ENCODE measurements at regions not wholly inside any gene's neighbourhood (a gene's known extent, or its start where the extent isn't known, plus 50 kb on each side); places are given as distances from the start of the nearest gene placed in this dataset.
"Not testable (repeated sequence)": the region's sequence is repeated elsewhere in the genome, so short reads cannot be mapped to it uniquely, and the experiment has no call there.

DNA sequence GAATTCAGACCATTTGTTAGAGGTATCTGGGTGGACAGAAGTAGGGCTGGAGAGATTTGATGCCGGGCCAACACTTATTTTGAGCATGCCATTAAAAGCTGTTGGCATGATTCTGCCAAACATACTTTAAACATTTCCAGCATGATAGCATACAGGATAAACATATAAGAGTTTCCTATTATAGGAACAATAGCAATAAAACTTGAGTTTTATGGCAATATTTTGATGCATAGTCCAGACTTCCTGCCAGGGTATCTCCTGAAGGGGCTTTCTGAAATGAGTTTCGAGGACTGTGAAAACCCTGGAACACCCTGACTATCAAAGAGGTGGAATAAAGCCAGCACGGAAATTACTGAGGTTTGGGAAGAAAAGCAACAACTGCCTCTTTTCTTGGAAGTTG lies 1398.0 kb upstream of the NXPH2 start:
- DNase-seq (ENCODE audit: insufficient read length, low spot score) (no peak), FAIRE-seq (no peak)

DNA sequence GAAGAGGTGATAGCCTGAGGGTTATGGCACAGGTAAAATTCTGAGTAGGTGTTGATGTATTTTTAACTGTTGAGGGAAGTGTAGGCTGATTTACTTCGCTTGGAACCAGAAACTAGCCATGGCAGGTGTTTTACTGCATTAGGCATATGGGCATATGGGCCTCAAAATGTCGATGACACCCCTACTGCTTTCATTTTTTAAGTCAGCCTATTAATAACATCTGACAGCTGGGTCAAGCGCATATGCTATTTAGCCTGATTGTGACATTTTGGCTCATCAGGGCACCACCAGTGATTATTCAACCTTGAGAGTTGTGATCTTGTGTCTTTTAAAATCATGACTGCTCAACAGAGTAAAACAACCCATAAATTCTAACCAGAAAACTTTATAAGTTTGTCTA lies 1396.9 kb upstream of the NXPH2 start:
- FAIRE-seq (no peak), DNase-seq (ENCODE audit: insufficient read length, low spot score) (no peak)

DNA sequence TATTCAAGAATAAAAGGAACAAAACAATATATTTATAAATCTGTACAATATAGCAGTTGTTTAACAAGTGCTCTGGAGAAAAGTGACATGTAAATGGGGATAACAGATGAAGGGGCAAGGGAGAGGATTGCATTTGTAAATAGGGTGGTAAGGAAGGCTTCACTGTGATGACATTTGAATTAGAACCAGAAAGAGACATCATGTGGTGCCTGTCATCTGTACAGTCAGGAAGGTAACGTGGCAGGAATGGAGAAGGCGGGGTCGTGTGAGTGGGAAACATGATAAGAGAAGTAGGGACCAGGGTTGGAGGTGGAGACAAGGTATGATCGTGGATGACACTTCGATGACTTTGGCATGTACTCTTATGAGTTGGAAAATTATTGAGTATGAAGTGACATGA lies 1393.6 kb upstream of the NXPH2 start:
- no peak for DNase-seq (ENCODE audit: insufficient read length, low spot score)

DNA sequence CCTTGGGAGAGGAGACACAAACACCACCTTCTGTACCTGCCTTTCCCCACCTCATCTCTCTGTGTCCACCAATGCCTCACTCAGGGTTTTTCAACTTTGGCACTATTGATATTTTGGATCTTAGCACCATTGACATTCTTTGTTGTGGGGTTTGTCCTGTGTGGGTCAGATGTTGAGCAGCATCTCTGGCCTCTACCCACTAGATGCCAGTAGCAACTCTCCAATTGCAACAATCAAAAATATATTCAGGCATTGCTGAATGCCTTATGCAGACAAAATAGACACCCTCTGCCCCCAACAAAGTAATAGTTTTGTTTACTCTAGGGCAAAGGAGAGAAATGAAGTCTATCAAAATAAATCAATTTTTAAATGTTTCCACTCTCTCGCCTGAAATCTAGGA lies 1384.3 kb upstream of the NXPH2 start:
- DNase-seq (ENCODE audit: insufficient read length, low spot score) (no peak), FAIRE-seq (no peak)

More for the DNA sequence above, 1393.6 kb upstream of the NXPH2 start:
- FAIRE-seq, result no peak

DNA sequence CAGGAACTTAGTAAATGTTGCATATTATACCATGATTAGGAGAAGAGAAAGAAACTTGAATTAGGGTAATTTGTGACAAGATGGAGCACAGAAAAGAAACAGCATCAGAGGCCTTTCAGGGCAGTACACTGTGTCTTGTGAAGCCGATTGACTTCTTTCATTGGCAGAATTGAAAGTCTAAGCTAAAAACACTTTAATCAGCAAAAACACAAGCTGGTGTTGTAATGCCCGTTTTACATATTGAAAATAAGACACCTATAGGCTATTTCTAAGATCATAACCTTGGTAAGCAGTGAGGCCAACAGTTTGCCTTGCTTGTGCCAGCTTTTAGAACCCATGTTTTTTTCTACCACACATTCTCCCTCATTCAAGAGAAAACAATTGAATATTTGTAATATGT lies 1378.1 kb upstream of the NXPH2 start:
- FAIRE-seq (no peak), DNase-seq (ENCODE audit: insufficient read length, low spot score) (no peak)

DNA sequence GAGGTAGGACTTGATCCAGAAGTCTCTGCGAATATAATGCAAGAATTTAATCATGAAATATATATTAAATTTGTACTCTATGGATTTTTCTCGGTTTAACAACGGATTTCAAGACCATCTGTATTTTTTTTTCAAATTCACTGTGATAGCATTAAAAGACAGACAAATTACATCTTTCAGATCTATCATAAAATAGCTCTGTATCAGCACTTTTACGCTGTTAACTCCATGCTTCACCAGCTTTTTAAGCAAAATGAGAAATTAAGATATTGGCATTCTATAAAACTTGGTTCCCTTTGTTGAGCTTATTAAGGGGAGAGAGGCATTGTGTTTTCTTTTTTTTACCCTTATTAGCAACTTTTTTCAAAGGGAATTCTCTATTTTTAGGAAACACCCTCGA lies 1377.6 kb upstream of the NXPH2 start:
- no peak for DNase-seq (ENCODE audit: insufficient read length, low spot score)
- no peak for FAIRE-seq

DNA sequence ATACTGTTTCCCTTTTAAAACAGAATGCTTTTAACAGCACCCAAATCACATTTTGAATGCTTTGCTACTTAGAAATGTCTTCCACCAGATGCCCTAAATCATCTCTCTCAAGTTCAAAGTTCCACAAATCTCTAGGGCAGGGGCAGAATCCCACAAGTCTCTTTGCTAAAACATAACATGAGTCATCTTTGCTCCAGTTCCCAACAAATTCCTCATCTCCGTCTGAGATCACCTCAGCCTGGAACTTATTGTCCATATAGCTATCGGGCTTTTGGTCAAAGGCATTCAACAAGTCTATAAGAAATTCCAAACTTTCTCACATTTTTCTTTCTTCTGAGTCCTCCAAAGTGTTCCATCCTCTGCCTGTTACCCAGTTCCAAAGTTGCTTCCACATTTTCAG lies 1374.5 kb upstream of the NXPH2 start:
- FAIRE-seq, result no peak
- no peak for DNase-seq (ENCODE audit: insufficient read length, low spot score)

DNA sequence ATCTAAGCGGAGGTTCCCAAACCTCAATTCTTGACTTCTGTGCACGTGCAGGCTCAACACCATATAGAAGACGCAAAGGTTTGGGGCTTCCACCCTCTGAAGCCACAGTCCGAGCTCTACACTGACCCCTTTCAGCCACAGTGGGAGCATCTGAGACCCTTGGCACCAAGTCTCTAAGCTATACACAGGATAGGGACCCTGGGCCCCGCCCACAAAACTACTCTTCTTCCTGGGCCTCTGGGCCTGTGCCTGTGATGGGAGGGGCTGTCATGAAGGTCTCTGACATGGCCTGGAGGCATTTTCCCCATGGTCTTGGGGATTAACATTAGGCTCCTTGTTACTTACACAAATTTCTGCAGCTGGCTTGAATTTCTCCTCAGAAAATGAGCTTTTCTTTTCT lies 1374.1 kb upstream of the NXPH2 start:
- DNase-seq (ENCODE audit: insufficient read length, low spot score) (no peak), FAIRE-seq (no peak)

DNA sequence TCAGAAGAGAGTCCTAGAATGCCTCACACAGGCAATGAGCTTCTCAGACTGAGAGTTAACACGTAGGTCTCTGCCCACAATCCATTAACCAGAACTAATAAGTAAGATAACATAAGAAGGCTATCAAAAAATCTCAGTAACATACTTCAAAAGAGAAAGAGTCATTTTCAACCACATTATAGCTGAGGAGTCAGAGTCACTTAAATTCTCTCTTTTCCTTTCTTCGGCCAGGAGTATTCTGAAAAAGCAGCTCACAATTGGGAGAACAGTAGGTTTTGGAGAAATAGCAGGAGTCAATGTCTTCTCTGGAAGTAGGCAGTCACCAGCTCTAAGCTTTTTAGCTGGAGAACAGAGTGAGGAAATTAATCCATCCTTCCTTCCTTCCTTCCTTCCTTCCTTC lies 1364.4 kb upstream of the NXPH2 start:
- FAIRE-seq, result no peak

DNA sequence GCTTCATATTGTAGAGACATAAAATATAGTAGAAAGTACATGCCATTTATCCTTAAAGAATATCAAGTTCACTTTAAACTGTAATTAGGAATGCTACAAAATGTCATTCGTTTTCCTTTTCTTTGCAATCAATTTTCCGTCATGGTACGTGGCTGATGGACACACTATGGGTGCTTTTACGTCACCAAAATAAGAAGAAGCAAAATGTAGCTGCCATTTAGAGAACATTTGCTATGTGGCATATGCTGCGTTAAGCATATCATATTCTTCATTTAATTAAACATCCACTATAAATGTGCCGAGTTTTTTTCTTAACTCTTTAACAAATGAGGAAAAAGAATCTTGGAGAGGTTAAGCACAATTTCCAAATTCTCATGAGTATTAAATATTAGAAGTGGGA lies 1358.5 kb upstream of the NXPH2 start:
- no peak for DNase-seq (ENCODE audit: insufficient read length, low spot score)
- FAIRE-seq, result no peak

More for the DNA sequence above, 1364.4 kb upstream of the NXPH2 start:
- no peak for DNase-seq (ENCODE audit: insufficient read length, low spot score)

DNA sequence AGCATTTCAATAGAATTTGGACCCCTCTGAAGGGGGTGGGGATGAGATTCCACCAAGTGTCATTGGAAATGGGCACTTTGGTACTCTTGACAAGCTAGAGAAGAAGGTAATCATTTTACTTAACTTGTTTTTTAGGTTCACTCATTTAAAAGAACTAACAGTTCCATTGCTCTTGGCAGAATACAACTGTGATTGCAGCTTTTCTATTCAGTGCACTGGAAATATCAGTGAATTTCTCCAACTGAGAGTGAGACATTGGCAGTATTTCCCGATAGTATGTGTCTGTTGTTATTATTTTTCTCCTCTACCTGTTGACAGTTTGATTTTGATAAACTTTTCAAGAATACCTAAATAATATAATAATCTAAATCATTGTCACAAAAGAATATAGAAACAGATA lies 1356.7 kb upstream of the NXPH2 start:
- DNase-seq (ENCODE audit: insufficient read length, low spot score) (no peak), FAIRE-seq (no peak)

DNA sequence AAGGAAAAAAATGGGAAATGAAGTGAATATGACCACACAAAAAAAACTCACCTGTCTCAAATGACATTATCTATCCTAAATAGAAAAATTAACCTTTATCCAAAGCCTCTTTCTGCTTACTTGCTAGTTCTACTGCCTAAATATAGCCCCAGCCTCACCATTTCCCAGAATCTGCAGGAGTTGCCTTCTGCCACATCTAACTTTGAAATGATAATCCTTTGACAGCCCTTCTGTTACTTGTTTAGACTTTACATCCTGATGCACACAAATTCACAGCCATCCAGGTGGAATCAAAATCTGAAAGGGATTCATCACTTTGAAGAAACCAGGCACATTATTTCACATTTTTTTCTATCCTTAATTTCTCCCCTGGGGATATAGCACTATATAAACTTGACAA lies 1356.2 kb upstream of the NXPH2 start:
- no peak for FAIRE-seq
- no peak for DNase-seq (ENCODE audit: insufficient read length, low spot score)

DNA sequence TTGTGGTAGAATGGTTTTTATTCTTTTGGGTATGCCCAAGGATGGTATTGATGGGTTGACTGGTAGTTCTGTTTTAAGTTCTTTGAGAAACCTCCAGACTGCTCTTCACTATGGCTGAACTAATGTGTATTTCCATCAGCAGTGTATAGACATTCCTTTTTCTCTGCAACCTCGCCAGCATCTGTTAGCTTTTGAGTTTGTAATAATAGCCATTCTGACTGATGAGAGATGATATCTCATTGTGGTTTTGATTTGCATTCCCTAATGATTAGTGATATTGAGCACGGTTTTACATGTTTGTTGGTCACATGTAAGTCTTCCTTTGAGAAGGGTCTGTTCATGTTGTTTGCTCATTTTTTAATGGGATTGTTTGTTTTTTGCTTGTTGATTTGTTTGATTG lies 1348.7 kb upstream of the NXPH2 start:
- DNase-seq (ENCODE audit: insufficient read length, low spot score), result no peak
- FAIRE-seq, result no peak

DNA sequence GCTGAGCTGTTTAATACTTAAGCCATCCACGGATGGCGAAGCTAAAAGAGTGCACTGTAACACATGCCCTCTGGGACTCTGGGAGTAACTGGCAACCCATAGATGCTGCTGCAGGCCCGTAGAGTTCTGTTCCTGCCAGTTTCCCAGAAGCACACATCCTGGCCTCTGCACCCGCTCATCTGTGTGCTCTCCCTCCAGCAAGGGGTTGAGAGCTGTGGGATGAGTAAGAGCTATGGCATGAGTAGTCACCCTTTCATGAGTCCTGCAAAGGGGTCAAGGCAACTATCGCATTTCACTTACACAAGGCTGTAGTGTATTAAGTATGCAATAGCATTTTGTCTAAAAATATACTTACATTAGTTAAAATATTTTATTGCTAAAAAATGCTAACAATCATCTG lies 1341.8 kb upstream of the NXPH2 start:
- no peak for DNase-seq (ENCODE audit: insufficient read length, low spot score)
- FAIRE-seq, result no peak

DNA sequence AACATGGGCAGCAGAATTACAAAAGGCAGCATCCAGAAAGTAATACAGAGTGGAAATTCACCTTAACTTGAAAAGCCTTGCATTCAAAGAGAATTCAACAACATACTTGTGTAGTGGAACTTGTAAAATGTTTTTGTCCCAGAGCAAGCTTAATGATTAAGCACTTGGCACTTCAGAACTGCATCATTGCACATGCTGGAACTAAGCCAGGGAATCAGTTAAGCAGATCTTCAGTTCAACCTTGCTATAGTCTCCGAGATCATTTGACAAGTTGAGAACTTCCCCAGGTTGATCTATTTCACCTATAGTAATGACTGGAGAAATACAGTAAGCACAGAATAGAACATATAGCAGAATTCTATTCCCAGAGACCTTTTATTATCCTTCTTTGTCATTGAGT lies 1337.2 kb upstream of the NXPH2 start:
- no peak for FAIRE-seq
- no peak for DNase-seq (ENCODE audit: insufficient read length, low spot score)

DNA sequence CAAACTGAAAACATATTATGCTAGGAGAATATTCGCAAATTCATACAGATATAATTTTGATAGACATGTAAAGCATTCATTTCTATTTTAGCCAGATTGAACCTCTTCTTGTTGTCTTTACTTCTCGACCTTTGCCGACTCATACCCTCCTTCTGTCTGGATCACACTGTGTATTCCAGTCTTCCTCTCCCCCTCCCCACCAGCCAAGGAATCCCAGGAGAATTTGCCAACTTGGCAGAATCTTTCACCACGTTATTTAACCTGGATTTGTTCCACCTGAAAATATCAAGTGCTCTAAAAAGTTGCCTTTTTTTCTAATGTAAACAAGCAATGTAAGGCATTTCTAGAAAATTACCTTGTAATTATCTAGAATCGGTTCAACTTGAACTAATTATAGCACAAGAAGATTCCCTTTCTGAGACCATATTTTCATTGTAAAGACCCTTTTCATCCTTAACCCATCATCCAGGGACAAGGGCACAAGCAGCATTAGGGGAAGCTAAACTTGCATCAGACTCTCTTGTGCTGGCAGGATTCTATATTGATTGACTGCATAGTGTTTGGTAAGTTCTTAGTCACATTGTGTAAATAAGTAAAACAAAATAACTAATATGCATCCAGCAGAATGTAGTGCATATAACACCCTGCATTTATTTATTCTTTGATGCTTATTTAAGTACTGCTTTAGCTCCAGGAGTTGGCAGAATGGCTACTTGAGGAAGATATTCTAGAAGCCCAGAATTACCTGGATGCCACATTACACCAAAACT lies 1328.7 kb upstream of the NXPH2 start:
- no peak for DNase-seq (ENCODE audit: insufficient read length, low spot score)
- FAIRE-seq, result no peak

DNA sequence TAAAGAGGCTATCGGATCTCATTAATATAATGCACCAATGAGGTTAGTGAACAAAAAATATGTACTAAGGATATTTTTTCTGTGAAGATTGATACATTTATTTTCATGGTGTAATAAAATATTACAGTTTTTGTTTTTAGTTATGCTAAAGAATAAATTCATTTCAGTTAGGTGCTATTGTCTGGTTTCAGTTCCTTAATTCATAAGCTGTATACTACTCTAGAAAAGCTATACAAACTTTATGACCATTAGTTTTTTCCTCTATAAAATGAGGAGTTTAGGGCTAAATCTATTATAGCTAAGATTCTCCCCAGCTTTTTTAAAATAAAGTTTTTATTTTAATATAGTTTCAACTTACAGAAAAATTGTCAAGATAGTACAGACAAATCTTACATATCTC lies 1311.7 kb upstream of the NXPH2 start:
- FAIRE-seq (no peak), DNase-seq (ENCODE audit: insufficient read length, low spot score) (no peak)

DNA sequence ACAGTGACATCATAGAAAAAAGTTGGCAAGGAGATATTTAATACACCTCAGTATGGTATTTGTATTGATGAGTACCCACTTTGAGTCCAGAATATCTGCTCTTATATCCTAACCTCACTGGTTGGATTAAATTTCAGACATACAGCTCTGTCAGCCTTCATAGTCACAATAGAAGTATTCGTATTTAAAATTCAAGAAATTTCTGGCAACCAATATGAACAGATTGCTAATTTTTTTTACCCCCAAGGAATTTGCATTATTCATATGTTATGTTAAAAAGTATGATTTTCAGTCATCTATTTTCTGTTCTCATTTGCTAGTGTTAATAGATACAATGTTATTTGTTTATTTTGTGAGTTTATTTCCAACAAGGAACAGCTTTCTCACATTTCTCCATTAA lies 1306.8 kb upstream of the NXPH2 start:
- FAIRE-seq, result no peak
- DNase-seq (ENCODE audit: insufficient read length, low spot score), result no peak

DNA sequence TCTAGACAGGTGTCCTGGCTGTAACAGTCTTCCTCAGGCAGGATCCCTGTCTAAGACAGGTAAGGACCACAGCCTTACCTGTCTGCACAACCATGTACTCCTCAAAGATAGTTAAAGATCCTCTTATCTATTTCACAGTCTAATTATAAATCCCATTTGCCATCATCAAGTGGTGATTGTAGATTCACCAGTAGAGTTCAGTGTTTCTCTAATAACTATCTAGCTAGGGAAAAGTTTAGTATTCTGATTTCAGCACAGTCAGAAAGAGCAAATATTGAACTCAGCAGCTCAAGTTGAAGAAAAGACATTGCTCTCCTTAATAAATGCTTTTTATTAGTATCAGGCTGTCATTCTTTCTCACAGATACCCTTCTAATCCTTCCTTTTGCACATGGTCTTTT lies 1305.5 kb upstream of the NXPH2 start:
- no peak for DNase-seq (ENCODE audit: insufficient read length, low spot score)
- no peak for FAIRE-seq

DNA sequence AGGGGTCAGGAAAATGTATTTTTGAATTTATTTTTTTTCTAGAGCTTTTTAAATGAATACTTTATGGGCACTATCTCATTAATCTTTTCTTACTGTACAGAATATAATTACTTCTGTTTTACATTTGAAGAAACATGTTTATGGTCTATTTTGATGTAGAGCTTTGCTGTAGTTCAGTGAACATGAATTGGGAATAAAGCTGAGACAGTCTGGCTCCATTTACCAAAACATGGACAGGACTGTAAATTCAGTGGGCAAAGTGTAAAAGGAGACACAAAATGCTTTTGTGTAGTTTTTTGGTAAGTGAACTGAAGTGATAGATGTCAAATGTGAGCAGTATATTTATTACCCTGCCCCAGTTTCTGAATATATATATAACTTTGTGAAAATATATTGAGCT lies 1298.8 kb upstream of the NXPH2 start:
- DNase-seq (ENCODE audit: insufficient read length, low spot score) (no peak), FAIRE-seq (no peak)

DNA sequence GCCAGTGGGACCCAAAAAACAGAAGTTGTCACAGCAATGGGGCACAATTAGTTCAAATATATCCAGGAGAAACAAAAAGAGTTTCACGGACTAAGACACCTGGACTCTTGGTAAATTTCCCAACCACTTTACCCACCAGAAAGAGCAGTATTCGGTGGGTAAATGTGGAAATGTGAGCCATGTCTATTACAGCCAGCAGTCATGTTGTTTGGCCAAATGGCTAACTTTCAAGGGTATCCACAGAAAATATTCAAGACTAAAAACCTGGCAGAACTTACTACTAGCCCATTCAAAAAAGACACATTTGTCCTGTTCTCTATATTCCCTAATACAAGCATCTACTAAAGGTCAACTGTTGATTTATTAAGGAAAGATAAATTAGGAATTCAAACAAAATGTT lies 1296.0 kb upstream of the NXPH2 start:
- FAIRE-seq, result no peak
- no peak for DNase-seq (ENCODE audit: insufficient read length, low spot score)

DNA sequence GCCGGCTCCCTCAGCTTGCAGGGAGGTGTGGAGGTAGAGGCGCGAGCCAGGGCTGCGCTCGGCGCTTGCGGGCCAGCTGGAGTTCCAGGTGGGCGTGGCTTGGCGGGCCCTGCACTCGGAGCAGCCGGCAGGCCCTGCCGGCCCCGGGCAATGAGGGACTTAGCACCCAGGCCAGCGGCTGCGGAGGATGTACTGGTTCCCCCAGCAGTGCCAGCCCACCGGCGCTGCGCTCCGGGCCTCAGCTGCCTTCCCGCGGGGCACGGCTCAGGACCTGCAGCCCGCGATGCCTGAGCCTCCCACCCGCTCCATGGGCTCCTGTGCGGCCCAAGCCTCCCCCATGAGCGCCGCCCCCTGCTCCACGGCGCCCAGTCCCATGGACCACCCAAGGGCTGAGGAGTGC lies 1293.6 kb upstream of the NXPH2 start:
- not testable (repeated sequence) for DNase-seq (ENCODE audit: insufficient read length, low spot score); FAIRE-seq

DNA sequence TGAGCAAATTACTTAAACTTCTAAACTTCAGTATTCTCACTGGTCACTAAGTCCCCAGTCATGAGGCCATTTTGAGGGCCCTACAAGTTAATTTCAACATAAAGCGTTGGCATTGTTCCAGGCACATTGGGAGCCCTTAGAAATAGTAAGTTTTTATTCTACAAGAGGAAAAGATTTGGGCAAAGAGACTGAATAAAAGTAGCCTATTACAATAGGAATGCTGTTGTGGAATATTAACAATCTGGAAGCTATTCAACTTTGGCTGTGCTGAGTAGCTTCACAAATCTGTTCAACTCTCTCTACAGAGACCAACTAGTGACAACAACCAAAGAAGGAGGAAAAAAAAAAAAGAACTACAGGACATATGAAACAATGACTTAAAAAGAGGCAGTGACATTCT lies 1287.5 kb upstream of the NXPH2 start:
- FAIRE-seq (no peak), DNase-seq (ENCODE audit: insufficient read length, low spot score) (no peak)
